ENCODE measurements at regions not wholly inside any gene's neighbourhood (a gene's known extent, or its start where the extent isn't known, plus 50 kb on each side); places are given as distances from the start of the nearest gene placed in this dataset.

DNA sequence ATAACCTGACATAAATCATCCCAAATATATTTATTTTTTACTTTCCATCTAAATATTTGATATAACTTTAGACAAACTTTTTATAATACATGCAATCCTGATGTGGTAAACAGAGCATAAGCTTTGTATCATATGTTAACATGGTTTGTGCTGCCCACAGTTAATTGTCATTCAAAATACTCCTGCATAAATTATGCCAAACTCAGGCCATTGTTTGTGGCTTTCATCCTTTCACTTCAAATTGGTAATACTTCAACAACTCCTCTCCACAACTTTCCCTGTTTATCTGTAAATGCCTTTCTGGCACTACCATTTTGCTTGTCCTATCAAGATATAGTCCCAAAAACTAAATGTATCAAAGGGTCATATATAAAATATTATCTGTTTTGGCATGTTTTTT lies 586.7 kb downstream of the HINT1 start:
- Histone ChIP-seq H3K14ac (ENCODE audit: insufficient read depth, low read length) (no peak overlapping the region), H4K91ac (ENCODE audit: insufficient read length, low read depth, low read length) (no peak overlapping the region), H3K4me2 (ENCODE audit: insufficient read depth, insufficient read length, low read length) (no peak overlapping the region), H2BK15ac (ENCODE audit: low read depth, low read length) (no peak overlapping the region), H2BK120ac (ENCODE audit: low read depth, low read length, poor library complexity, severe bottlenecking) (no peak overlapping the region), H3K79me2 (ENCODE audit: insufficient read depth, low read length) (no peaks in the 10 kb centered on the region), H2AK5ac (ENCODE audit: insufficient read length, low read length) (no peak overlapping the region), H3K23ac (ENCODE audit: insufficient read length, low read depth, low read length) (no peak overlapping the region), H3K79me1 (ENCODE audit: insufficient read depth, low read depth, low read length, poor library complexity, severe bottlenecking) (no peaks in the 10 kb centered on the region), H4K8ac (replicated peaks; ENCODE audit: insufficient read length, low read depth, low read length) (no peak overlapping the region), H3K27ac (ENCODE audit: insufficient read length, low read depth, low read length) (no peak overlapping the region), H4K5ac (ENCODE audit: insufficient read length, low read depth, low read length) (no peak overlapping the region), H2BK20ac (ENCODE audit: low read depth, low read length, poor library complexity, severe bottlenecking) (no peak overlapping the region), H3K9ac (ENCODE audit: extremely low read depth, insufficient read length, low read length) (no peak overlapping the region), H3K4ac (ENCODE audit: low read depth, low read length) (no peak overlapping the region), H3T11ph (ENCODE audit: low read length) (no peak overlapping the region), H3K9me3 (ENCODE audit: control insufficient read depth, low read depth, low read length) (no peaks in the 10 kb centered on the region), H3K18ac (ENCODE audit: insufficient read length, low read depth, low read length) (no peak overlapping the region), H2BK12ac (ENCODE audit: insufficient read length, low read depth, low read length) (no peak overlapping the region), H2AFZ (ENCODE audit: low read length) (no peak overlapping the region), H3K27me3 (ENCODE audit: insufficient read depth, low read length) (no peaks in the 10 kb centered on the region), H3K56ac (ENCODE audit: insufficient read length, low read depth, low read length) (no peak overlapping the region), H2BK5ac (ENCODE audit: insufficient read length, low read length) (no peak overlapping the region), H3K4me1 (ENCODE audit: insufficient read depth, low read length) (peaks cover 4% of the 10 kb centered on the region; the same call in 1 of the 2 replicates), H3K23me2 (ENCODE audit: insufficient read length, low read depth, low read length, poor library complexity, severe bottlenecking) (no peaks in the 10 kb centered on the region), H4K20me1 (ENCODE audit: control insufficient read depth, insufficient read depth, insufficient read length) (no peaks in the 10 kb centered on the region)
- Mint-ChIP-seq H3K27me3 (ENCODE audit: low read depth) (no peaks in the 10 kb centered on the region; the same call in 1 of the 2 replicates), H3K36me3 (ENCODE audit: insufficient read depth in 1 of 3, low read depth in 3 of 3) (no peaks in the 10 kb centered on the region), H3K27ac (peak overlapping the region in 2 of 3 experiments; percentile 63 to 85; a peak in 4 of 7 replicates), H3K4me3 (no peak overlapping the region), H3K4me1 (peaks cover 14 to 16% of the 10 kb centered on the region in 2 experiments), H3K9me3 (no peaks in the 10 kb centered on the region)
- no peak for TF ChIP-seq CTCF (conservative IDR thresholded peaks at IDR 0.05)
- no peak for DNase-seq
